Naive thymus-derived CD4-positive, alpha-beta T cell (primary cell): ENCODE measurements at regions not wholly inside any gene's neighbourhood (a gene's known extent, or its start where the extent isn't known, plus 50 kb on each side); places are given as distances from the start of the nearest gene placed in this dataset.
"Not testable (repeated sequence)": the region's sequence is repeated elsewhere in the genome, so short reads cannot be mapped to it uniquely, and the experiment has no call there.

ENCODE experiments used
- ATAC-seq: fragments of 150-1000 bp; cut with Tn5 transposase; 2 replicates; pipeline ENCODE4 v1.10.0; 2021; ENCODE audit warnings: mild to moderate bottlenecking, moderate library complexity
- CTCF ChIA-PET: fragments of 350-600 bp; sonication (Branson Sonifier 250); formaldehyde crosslinking; loops from one replicate; lab custom pipeline; 2021; ENCODE audit warnings: antibody characterized with exemption; lab: Charles Lee
- POLR2A ChIA-PET: fragments of 350-600 bp; sonication (Branson Sonifier 250); formaldehyde crosslinking; loops from one replicate; lab custom pipeline; 2021; ENCODE audit warnings: antibody characterized with exemption, inconsistent platforms; lab: Charles Lee
- DNase-seq, 9 donors: peaks; one replicate each; pipeline versions ENCODE4 v3.0.0 to v3.0.0-alpha.2; 2020 to 2022; ENCODE audit warnings: mixed read lengths in 1 of 9
- H3K27ac ChIP-seq: one replicate; pipeline ENCODE4 v1.7.0; 2013; ENCODE audit warnings: mild to moderate bottlenecking, low read depth, low read length, moderate library complexity
- H3K27me3 ChIP-seq, 2 donors: one replicate each; pipeline ENCODE4 v1.7.0; 2013; ENCODE audit warnings: low read length in 2 of 2, mild to moderate bottlenecking in 2 of 2, moderate library complexity in 2 of 2; ENCODE audit not compliant: control insufficient read depth in 2 of 2, insufficient read depth in 2 of 2
- H3K36me3 ChIP-seq, 3 experiments: 1 replicate in 2 of 3; 2 replicates in 1 of 3; pipeline ENCODE4 v1.7.0; 2013; ENCODE audit warnings: low read length in 3 of 3, mild to moderate bottlenecking in 3 of 3, moderate library complexity in 1 of 3; ENCODE audit not compliant: insufficient read depth in 3 of 3, control insufficient read depth in 2 of 3
- H3K4me1 ChIP-seq, 2 donors: one replicate each; pipeline ENCODE4 v1.7.0; 2013; ENCODE audit warnings: low read length in 2 of 2, mild to moderate bottlenecking in 2 of 2, moderate library complexity in 1 of 2; ENCODE audit not compliant: control insufficient read depth in 2 of 2, insufficient read depth in 2 of 2
- H3K4me3 ChIP-seq: 2 replicates; pipeline ENCODE4 v1.7.0; 2013; ENCODE audit warnings: mild to moderate bottlenecking, low read length
- H3K9me3 ChIP-seq, 3 experiments: 1 replicate in 2 of 3; 2 replicates in 1 of 3; pipeline ENCODE4 v1.7.0; 2013; ENCODE audit warnings: low read length in 3 of 3; ENCODE audit not compliant: control insufficient read depth in 2 of 3
- H3K27ac Mint-ChIP-seq, 9 donors: one replicate each; pipeline ENCODE4 v1.8.0; 2020 to 2022; ENCODE audit warnings: mixed read lengths in 9 of 9, mild to moderate bottlenecking in 8 of 9, moderate library complexity in 5 of 9, inconsistent platforms in 2 of 9
- H3K27me3 Mint-ChIP-seq, 5 donors: one replicate each; pipeline ENCODE4 v1.8.0; 2021 to 2022; ENCODE audit warnings: mixed read lengths in 5 of 5, mild to moderate bottlenecking in 1 of 5
- H3K36me3 Mint-ChIP-seq, 5 donors: one replicate each; pipeline ENCODE4 v1.8.0; 2020 to 2022; ENCODE audit warnings: mixed read lengths in 5 of 5, mild to moderate bottlenecking in 3 of 5, inconsistent platforms in 1 of 5
- H3K4me1 Mint-ChIP-seq, 7 donors: one replicate each; pipeline ENCODE4 v1.8.0; 2020 to 2022; ENCODE audit warnings: mixed read lengths in 7 of 7, mild to moderate bottlenecking in 3 of 7, inconsistent platforms in 1 of 7
- H3K4me3 Mint-ChIP-seq, 10 donors: one replicate each; pipeline ENCODE4 v1.8.0; 2020 to 2022; ENCODE audit warnings: mild to moderate bottlenecking in 10 of 10, mixed read lengths in 10 of 10, moderate library complexity in 6 of 10, inconsistent platforms in 2 of 10
- H3K9me3 Mint-ChIP-seq, 11 donors: one replicate each; pipeline ENCODE4 v1.8.0; 2020 to 2022; ENCODE audit warnings: mixed read lengths in 11 of 11, mild to moderate bottlenecking in 4 of 11, inconsistent platforms in 1 of 11, moderate library complexity in 1 of 11
- intact Hi-C, 2 donors: fragments of 100-400 bp; cut with micrococcal nuclease; formaldehyde crosslinking; loops; one replicate each; pipeline ENCODE4 v1.15.1; 2023

DNA sequence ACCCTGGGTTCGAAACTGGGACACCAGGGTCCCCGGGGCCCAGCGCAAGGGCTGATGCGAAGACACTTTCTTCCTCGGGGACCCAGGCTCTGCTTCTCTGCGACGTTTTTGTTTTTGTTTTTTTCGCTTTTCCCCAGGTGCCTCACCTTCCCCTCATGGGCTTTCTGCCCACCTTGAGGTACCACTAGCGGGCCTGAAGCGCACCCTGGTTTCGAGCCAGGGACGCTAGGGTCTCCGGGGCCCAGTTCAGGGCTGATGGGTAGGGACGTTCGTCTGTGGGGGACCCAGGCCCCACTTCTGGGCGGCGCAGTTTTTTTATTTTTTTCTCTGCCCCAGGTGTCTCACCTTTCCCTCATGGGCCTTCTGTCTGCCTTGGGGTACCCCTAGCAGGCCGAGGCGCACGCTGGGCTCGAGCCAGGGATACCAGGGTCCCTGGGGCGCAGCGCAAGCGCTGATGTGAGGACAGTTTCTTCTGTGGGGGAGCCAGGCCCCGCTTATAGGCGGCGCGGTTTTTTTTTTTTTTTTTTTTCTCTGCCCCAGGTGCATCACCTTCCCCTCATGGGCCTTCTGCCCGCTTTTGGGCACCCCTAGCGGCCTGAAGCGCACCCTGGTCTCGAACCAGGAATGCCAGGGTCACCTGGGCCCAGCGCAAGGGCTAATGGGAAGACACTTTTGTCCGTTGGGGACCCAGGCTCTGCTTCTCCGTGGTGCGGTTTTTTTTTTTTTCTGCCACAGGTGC is 166.8 kb upstream of the ZNG1F start:
- H3K36me3 Mint-ChIP-seq, POLR2A ChIA-PET, H3K27me3 ChIP-seq, H3K36me3 ChIP-seq, H3K4me1 Mint-ChIP-seq, CTCF ChIA-PET, ATAC-seq, H3K9me3 Mint-ChIP-seq, H3K4me3 ChIP-seq, H3K27me3 Mint-ChIP-seq, intact Hi-C loops, H3K9me3 ChIP-seq, H3K4me1 ChIP-seq: not testable (repeated sequence)
- Mint-ChIP-seq H3K27ac (peak overlapping the region in 4 of 9 donors; percentile 52 to 86 (median 71)), H3K4me3 (peak overlapping the region in 8 of 10 donors; percentile 23 to 78 (median 56))
- peak in 3 of 9 donors; percentile 4 to 34 (median 12) for DNase-seq
- H3K27ac ChIP-seq: peak overlapping the region; percentile 51

DNA sequence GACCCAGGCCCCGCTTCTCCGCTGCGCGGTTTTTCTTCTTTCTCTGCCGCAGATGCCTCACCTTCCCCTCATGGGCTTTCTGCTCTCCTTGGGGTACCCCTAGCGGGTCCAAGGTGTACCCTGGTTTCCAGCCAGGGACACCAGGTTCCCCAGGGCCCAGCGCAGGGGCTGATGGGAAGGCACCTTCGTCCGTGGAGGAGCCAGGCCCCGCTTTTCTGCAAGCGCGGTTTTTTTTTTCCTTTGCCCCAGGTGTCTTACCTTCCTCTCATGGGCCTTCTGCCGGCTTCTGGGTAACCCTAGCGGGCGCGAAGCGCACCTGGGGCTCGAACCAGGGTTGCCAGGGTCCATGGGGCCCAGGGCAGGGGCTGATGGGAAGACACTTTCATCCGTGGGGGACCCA is 165.9 kb upstream of the ZNG1F start:
- POLR2A ChIA-PET, H3K9me3 Mint-ChIP-seq, H3K9me3 ChIP-seq, CTCF ChIA-PET, H3K36me3 Mint-ChIP-seq, H3K36me3 ChIP-seq, H3K4me3 ChIP-seq, intact Hi-C loops, ATAC-seq, H3K27me3 ChIP-seq, H3K27me3 Mint-ChIP-seq, H3K4me1 ChIP-seq, H3K4me1 Mint-ChIP-seq: not testable (repeated sequence)
- peak overlapping the region; percentile 48 to 83 (median 76) for H3K4me3 Mint-ChIP-seq
- H3K27ac Mint-ChIP-seq: peak overlapping the region; percentile 43 to 93 (median 77)
- peak overlapping the region; percentile 41 for H3K27ac ChIP-seq
- DNase-seq: peak in 7 of 9 donors; percentile 39 to 64 (median 53)

DNA sequence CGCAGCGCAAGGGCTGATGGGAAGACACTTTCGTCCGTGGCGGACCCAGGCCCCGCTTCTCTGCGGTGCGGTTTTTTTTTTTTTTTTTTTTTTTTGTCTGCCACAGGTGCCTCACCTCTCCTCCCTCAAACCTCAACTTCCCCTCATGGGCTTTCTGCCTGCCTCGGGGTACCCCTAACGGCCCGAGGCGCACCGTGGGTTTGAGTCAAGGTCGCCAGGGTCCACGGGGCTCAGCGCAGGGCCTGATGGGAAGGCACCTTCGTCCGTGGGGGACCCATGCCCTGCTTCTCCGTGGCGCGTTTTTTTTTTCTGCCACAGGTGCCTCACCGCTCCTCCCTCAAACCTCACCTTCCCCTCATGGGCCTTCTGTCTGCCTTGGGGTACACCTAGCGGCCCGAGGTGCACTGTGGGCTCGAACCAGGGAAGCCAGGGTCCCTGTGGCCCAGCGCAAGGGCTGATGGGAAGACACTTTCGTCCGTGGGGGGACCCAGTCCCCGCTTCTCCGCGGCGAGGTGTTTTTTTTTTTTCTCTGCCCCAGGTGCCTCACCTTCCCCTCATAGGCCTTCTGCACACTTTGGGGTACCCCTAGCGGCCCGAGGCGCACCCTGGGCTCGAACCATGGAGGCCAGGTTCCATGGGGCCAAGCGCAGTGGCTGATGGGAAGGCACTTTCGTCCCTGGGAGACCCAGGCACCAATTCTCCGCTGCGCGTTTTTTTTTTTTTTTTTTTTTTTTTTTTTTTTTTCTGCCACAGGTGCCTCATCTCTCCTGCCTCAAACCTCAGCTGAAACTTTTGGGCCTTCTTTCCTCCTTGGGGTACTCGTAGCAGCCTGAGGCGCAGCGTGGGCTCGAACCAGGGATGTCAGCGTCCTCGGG is 165.2 kb upstream of the ZNG1F start:
- H3K27me3 ChIP-seq, H3K36me3 Mint-ChIP-seq, H3K9me3 Mint-ChIP-seq, H3K4me1 ChIP-seq, H3K36me3 ChIP-seq, H3K27me3 Mint-ChIP-seq, ATAC-seq, H3K9me3 ChIP-seq, H3K4me1 Mint-ChIP-seq, intact Hi-C loops, POLR2A ChIA-PET, CTCF ChIA-PET: not testable (repeated sequence)
- peak in 5 of 9 donors; percentile 15 to 37 (median 31) for DNase-seq
- Histone ChIP-seq H3K4me3 (peak overlapping the region; percentile 35), H3K27ac (peak overlapping the region; percentile 41)
- Mint-ChIP-seq H3K27ac (peak overlapping the region in 8 of 9 donors; percentile 28 to 85 (median 66)), H3K4me3 (peak overlapping the region in 9 of 10 donors; percentile 32 to 78 (median 62))

DNA sequence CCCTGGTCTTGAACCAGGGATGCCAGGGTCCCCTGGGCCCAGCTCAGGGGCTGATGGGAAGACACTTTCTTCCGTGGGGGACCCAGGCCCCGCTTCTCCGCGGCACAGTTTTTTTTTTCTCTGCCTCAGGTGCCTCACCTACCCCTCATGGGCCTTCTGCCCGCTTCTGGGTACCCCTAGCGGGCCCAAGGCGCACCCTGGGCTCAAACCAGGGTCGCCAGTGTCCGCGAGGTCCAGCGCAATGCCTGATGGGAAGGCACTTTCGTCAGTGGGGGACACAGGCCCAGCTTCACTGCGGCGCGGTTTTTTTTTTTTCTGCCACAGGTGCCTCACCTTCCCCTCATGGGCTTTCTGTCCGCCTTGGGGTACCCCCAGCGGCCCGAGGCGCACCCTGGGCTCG is 163.9 kb upstream of the ZNG1F start:
- H3K27me3 Mint-ChIP-seq, H3K4me3 ChIP-seq, H3K36me3 Mint-ChIP-seq, H3K27ac Mint-ChIP-seq, CTCF ChIA-PET, H3K4me1 ChIP-seq, H3K27me3 ChIP-seq, H3K27ac ChIP-seq, H3K4me1 Mint-ChIP-seq, intact Hi-C loops, ATAC-seq, POLR2A ChIA-PET, H3K9me3 Mint-ChIP-seq, H3K36me3 ChIP-seq, H3K9me3 ChIP-seq: not testable (repeated sequence)
- peak in 1 of 9 donors; percentile 4 for DNase-seq
- H3K4me3 Mint-ChIP-seq: peak overlapping the region in 1 of 10 donors; percentile 45

DNA sequence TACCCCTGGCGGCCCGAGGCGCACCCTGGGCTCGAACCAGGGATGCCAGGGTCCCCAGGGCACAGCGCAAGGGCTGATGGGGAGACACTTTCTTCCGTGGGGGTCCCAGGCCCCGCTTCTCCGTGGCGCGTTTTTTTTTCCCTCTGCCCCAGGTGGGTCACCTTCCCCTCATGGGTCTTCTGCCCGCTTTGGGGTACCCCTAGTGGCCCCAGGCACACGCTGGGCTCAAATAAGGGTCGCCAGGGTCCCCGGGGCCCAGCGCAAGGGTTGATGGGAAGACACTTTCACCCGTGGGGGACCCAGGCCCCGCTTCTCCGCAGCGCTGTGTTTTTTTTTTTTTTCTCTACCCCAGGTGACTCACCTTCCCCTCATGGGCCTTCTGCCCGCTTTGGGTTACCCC is 163.3 kb upstream of the ZNG1F start:
- ATAC-seq, CTCF ChIA-PET, H3K27me3 Mint-ChIP-seq, H3K4me1 ChIP-seq, intact Hi-C loops, H3K9me3 Mint-ChIP-seq, H3K27ac Mint-ChIP-seq, H3K27me3 ChIP-seq, H3K36me3 ChIP-seq, H3K4me3 ChIP-seq, H3K4me3 Mint-ChIP-seq, POLR2A ChIA-PET, H3K4me1 Mint-ChIP-seq, H3K27ac ChIP-seq, H3K9me3 ChIP-seq, H3K36me3 Mint-ChIP-seq: not testable (repeated sequence)
- peak in 1 of 9 donors; percentile 3 for DNase-seq

DNA sequence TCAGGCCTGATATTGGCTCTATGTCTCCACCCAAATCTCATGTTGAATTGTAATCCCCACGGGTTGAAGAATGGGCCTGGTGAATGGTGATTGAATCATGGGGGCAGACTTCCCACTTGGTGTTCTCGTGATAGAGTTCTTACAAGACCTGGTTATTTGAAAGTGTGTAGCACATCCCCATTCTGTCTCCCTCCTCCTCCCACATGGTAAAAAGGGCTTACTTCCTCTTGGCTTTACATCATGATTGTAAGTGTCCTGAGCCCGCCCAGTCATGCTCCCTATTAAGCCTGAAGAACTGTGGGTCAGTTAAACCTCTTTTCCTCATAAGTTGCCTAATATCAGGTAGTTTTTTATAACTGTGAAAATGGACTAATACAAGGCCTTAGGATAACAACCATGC is 158.8 kb upstream of the ZNG1F start:
- H3K4me3 ChIP-seq, H3K9me3 ChIP-seq, H3K9me3 Mint-ChIP-seq, H3K27me3 ChIP-seq, POLR2A ChIA-PET, H3K36me3 ChIP-seq, H3K27me3 Mint-ChIP-seq, H3K27ac Mint-ChIP-seq, CTCF ChIA-PET, H3K36me3 Mint-ChIP-seq, H3K4me1 Mint-ChIP-seq, H3K4me3 Mint-ChIP-seq, H3K4me1 ChIP-seq, H3K27ac ChIP-seq, intact Hi-C loops, ATAC-seq, DNase-seq: not testable (repeated sequence)
